NCI-H748 (cell line): ENCODE measurements at regions not wholly inside any gene's neighbourhood (a gene's known extent, or its start where the extent isn't known, plus 50 kb on each side); places are given as distances from the start of the nearest gene placed in this dataset.
A peak's percentile ranks its signal among the peaks of the same experiment; 100 is the strongest.

Experiments
- DNase-seq: peaks from one replicate; lab custom pipeline; 2025; ENCODE audit not compliant: unreplicated experiment; lab: John Stamatoyannopoulos, UW

DNA sequence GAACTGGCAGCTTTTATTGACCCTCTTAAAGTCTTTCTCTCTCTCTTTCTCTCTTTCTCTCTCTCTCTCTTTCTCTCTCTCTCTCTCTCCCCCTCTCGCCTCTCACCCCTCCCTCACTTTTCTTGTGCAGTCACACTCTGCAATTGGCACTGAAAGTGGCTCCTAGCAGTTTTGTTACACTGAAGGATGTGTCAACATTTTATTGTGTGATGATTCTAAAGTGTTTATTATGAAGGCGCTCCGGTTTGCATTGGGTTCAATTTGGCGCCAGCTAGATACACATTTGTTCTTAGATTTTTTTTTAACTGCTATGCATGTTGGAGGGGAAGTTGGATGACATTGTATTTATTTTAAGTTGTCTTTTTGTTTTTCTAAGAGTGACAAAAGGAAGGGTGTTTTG, 64.0 kb upstream of the CHRM3 start:
- DNase-seq: peak; percentile 80

DNA sequence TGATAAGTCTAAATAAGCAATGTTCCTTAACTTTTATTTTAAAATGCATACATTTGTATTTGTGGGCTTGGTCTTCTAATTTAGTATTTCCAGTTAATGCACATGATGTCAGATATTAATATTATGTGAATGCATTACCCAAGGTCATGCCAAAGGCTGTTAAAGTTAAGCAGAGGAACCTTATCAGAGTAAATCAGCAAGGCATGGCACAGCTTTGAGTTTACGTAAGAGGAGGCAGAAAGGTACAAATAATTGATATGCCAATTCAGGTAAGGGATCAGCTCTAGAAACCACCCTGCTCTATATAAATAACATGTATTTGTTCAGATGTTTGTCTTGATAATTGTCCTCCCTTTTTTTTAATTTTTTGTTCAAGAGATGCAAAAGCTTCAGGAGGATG, 64.5 kb upstream of the CHRM3 start:
- no peak for DNase-seq

DNA sequence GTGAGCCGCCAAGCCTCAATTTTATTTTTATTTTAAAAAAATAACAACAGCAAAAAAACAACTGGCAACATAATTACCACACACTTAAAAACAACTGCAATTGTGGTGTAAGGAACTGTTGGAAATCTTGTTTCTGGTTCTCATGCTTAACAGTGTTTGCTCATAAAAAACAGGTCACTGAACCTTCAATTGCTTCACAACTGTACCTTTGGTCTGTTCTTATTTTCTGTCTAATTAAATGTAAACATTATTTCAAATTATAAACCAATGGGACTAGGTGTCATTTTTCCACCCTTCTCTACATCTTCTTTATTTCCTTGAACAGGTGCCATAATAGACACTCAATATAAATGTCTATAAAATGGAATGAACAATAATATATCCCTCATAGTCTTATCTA, 68.4 kb upstream of the CHRM3 start:
- no peak for DNase-seq

DNA sequence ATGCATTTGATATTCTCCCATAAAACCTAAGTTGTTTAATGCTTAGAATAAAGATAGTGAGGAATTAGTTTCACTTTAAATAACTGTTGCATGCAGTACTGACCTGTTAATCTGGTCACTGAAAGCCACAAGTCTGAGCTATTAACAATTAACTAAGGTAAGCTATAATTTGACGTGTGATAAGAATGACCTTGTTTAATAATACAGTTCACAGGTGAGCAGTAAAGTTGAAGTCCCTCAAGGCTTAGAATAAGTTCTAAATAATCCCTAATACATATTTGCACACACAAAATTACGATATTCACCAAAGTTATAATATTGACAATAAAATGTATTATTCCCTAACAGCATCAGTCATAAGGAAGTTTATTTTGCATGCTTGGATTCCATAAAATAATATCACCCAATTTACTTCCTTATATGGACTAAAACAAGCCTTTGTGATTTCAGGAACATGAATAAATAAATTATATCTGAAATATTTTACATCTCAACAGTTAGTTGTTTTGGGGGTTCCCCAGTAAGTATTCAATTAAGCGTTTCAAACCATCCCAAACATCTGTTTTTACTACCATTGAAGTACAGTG, 70.6 kb upstream of the CHRM3 start:
- DNase-seq: no peak

DNA sequence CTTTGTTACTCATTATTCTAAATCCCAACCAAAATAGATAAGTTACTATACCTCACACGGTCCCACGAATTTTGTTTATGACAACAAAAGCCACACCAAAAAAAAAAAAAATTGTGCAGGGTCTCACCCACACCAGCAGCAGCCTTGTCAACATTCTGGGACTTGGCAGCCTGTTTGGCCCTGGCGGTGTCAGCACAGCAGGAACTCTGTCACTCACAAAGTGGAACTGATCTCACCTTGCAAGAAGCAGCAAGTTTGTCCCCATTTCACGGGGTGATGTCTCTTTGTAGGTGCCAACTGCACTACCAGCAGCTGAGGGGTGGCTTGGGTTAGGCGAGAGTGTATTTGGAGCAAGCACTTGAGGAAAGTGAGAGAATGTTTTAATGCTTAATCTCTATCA, 75.0 kb upstream of the CHRM3 start:
- DNase-seq: no peak

DNA sequence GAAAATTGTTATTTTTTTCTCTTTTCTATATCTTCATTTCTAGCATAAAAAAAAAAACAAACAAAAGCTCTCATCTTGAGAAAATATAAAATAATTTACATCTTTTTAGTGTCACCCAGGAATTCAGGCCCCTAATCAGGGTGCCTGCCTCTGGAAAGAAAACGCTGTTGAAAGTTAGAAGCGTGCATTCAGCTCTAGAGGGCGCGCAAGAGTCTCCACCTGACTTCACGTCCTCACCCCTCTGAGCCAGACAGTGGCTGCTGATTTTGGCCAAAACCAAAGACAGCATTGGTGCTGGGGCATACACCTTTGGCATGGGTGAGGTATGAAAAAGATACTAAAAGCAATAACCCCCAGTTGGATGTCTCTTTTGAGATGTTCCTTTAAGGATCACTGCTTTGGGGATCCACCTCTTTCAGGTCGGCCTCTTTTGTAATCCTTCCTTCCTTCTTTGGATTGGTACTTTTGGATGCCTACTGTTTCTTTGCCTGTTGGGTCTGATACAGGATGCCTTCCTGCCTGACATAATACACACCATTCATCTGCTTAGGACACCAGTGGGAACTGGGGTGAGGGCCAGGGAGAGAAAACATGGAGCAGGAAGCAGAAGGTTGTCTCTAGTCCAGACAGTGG, 77.6 kb upstream of the CHRM3 start:
- peak; percentile 52 for DNase-seq

DNA sequence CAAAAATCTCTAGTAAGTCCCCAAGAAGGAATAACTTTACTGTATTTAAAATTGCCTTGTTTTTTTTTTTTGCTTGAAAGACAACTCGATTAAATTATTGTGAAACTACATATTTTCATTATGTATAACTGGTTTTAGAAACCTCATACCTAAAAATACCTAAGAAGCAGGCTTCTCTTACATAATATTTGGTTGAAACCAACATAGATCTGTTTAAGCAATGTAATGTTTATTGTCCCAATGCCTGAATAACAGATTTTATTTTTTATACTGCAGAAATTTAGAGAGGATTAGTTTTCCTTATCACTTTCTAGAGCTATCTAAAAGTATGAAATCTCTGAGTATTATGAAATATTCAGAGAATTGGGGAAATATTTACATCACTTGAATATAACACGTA, 78.5 kb upstream of the CHRM3 start:
- DNase-seq: no peak

DNA sequence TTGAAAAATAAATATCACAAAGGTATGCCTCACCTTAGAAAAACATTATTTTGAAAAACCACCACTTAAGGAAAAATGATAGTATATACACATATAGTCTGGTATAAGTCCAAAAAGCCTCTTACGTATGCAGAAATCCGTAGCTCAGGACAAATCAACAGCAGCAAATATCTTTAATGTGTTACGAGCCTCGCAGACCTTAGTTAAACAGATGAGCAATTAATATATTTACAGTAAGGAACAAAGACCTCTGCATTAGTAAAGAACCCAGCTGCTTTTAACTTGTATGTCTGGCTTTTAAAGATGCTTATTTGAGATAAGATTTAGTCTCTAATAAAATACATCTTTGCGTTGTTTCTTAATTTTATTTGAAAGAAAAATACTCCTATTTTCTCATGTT, 79.9 kb upstream of the CHRM3 start:
- DNase-seq: peak; percentile 6

DNA sequence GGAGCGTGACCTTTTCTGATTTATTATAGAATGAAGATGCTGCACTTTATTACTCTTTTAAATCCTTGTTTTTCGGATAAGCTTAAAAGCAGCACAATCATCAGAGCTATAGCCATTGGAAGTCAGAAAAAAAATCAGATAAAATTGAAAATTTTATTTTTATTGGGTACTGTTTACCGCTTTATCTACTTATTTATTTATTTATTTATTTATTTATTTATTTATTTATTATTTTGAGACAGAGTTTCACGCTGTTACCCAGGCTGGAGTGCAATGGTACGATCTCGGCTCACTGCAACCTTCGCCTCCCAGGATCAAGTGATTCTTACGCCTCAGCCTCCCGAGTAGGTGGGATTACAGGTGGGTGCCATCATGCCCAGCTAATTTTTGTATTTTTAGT, 83.1 kb upstream of the CHRM3 start:
- DNase-seq: no peak

DNA sequence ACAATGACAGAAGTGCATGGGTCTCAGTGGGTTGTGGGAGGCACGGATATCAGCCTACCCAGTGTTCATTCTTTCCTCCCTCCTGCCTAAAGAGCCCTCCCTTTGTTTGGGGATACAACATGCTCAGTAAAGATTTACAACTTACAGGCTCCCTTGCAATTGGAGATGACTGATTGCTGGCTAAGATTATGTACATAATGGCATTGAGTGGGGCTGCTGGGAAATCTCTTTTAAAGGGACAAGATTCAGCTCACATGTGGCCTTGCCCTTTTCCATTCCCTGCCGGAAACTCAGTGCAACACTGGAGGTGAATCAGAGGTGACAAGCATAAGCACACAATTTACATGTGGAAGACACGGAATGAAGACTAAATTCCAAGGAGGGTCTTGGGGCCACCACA, 83.7 kb upstream of the CHRM3 start:
- peak; percentile 1 for DNase-seq

DNA sequence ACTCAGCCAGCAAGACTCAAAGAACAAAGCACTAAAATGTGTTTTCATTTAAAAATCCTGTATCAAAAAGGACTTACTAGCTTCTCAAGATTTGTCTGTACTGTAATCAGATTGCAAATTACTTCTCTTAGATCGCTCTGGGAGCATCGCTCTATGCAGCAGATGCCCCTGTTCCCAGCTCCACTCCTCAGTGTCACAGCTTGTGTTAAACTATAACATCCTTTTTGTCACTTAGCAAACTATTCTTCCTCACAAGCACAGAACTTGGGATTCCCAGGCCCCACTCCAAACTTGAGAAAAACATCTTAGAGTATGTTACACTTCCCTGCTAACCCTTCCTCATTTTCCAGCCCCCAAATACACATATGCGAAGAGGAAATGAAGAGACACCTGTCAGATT, 85.1 kb upstream of the CHRM3 start:
- DNase-seq: no peak

DNA sequence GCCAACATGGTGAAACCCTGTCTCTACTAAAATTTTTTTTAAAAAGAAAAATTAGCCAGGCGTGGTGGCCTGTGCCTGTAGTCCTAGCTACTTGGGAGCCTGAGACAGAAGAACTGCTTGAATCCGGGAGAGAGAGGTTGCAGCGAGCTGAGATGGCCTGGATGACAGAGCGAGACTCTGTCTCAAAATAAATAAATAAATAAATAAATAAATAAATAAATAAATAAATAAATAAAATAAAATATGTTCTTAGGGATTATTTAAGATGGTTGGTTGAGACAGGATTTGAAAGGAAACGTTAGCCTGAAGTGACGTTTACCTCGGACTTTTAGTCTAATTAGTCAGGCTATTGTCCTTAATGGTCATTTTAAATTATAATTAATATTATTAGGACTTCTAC, 88.5 kb upstream of the CHRM3 start:
- no peak for DNase-seq

DNA sequence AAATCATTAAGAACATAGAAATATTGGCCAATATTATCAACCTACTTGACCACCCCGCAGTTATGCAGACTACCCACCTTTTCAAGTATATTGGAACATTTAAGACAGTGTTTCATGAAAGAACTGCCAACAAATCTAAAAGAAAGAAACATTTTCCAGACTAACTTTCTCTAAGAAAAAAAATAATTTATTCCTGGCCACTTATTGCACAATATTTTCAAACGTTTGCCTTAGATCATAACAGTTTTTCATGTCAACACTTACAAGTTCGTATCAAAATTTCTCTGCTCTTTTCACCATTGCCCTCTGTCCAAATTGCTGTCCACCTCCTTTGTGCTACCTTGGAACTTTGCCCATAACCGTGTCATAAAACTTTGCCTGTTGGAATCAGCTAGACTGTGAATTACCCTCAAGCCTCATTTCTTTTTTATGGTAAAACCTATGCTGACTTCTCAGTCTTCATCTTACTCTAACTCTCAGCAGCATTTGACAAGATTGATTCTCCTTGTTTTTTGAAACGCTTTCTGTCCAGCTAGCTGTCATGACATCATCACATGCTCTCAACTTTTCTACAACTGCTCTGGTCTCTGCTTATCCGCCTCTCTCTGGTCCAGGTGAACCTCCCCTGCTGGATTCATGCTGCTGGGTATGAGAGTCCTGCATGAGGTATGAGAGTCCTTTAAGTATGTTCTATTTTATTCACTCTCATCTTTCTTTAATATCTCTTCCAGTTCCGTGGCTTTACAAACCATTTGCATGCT, 92.8 kb upstream of the CHRM3 start:
- DNase-seq: no peak

DNA sequence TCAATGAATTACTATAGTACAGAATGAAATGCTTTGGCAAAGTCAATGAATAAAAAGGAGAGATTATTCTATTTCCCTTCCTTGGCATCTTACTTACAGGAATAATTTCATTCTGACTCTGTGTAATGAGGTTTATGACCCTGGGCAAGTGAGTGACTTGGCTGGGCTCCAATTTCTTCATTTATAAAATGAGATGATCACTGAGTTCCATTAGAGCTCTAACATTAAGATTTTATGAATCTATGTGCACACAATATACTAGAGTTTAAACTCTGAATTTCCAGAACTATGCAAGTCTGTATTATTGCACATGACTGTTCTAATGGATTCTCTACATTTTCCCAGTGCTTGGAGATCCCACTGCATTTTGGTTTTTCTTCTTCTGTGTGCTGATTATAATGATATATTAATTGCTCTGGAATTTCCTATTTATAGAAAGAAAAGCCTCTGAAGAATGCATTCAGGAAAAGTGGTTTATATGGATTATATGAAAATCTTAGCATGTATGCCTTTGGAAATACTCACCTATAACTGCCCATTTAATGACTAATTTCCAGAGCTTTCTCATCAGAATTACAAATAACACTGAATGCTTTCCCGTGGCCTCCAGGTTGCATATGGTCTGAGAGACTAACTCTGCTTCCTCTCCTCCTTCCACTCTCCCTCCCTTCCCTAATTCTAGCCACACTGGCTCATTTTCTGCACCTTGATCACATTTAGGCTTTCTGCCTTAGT, 97.4 kb upstream of the CHRM3 start:
- no peak for DNase-seq

DNA sequence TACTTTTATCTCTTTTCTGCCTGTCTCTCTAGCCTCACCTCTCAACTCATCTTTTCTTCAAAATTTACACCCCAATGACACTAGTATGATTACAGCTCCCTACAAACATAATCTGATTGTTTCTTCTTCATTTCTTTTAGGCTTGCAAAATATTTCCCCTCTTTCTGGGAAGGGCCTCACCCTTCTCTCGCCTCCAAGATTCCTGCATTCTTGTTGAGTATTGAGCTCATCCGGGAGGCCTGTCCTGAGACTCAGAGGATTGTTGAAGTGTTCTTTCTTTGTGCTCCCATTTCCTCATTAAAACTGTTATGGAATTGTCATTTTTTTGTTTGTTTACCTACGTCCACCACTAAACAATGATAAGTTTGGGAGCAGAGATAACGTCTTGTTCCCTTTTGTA, 99.1 kb upstream of the CHRM3 start:
- no peak for DNase-seq

DNA sequence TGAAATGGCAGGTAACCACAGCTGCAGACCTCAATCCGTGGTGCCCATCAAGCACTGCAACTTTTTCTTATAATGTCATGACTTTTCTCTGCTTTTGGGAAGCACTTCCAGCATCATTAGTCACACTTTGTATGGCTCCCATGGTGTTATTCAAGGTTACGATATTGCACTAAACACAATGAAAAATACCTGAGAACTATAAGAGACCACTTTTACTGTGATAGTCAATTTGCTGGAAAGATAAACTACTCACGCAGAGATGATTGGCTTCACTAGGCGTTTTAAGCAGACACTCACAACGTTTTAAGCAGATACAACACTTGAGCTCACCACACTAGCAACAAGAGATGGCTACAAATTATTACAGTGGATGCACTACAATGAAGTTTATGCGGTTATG, 103.2 kb upstream of the CHRM3 start:
- peak; percentile 43 for DNase-seq

DNA sequence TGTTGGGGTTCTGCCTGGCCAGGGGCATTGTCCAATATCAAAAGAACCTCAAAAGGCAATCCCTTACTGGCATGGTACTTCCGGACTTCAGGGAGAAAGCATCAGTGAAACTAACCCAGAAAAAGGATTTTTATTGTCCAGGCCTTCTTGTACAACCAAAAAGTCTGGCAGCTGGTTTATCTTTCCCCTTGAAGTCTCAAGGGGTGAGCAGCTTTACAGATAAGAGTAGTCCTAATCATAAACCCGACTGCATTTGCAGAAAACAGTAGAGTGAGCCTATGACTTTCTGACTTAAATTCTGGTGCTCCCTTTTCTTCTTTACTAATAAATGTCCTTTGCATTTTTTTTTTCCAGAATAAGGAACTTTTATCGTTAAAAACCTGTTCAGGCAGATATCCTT, 104.0 kb upstream of the CHRM3 start:
- no peak for DNase-seq

DNA sequence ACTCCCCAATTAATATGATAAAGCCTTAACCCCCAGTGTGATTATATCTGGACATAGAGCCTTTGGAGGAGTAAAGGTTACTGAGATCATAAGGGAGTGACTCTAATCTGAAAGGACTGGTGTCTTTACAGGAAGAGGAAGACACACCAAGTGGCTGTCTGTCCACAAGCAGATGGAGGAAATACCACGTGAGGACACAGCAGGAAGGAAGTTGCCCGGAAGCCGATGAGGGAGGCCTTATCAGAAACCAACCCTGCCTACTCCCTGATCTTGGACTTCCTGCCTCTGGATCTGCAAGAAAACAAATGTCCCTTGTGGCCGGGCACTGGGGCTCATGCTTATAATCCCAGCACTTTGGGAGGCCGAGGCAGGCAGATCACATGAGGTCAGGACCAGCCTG, 110.3 kb upstream of the CHRM3 start:
- DNase-seq: no peak

DNA sequence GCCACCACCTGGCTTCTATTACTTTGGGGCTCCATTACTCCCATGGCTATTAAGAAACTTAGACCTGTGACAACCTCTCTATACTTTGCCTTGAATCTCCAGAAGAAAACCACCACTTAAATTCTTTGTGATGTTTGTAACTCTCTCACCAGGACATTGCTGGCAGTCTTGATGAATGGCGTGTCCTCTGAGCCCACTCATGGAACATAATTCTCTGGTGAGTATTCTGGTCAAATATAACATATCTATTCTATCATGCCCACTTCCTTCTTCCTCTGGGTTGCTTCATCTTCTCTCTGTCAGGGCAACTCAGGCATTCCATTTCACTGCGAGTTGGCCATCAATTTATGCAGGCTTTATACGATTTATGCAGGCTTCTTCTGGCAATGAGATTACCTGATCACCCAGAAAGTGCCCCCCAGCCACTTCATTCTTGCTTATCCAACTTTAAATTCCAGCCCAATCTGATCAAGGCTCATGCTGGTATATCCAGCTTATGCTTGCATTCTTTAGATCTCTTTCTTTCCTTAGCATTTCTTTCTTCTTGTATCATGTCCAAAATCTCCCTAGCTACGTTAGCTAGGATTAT, 112.0 kb upstream of the CHRM3 start:
- DNase-seq: no peak

DNA sequence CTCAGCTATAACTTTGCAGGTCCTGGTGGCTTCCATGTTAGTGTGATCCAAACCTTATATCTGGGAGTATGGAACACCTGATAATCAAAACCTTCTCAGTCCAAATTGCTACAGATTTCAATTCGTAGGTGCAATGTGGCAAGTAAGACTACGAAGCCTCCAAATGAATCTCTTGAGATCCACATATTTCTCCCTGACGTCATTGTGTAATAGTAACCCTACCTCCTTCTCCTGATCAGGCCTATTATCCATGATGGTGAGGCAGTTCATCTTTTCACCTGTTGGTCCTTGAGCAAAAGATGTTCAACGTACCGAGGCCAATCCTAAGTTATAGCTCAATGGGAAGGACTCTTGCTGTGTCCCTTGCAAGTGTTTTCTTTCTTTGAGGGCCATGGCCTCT, 115.9 kb upstream of the CHRM3 start:
- DNase-seq: no peak

DNA sequence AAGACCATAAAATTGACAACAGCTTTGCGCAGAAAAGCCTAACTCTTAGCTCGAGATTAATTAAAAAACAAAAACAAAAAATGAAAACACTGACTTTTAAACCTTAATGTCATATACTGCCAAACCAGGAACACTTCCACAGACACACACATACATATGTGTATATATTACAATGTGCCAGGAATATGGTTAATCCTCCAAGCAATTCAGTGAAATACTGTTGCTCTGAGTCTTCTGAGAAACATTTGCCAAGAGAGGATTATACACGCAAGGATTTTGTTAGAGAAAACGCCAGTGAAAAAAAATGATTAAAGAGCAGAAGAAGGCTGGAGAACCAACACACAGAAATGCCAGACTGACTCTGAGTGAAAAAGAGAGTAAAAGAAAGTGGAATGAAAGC, 116.7 kb upstream of the CHRM3 start:
- no peak for DNase-seq

DNA sequence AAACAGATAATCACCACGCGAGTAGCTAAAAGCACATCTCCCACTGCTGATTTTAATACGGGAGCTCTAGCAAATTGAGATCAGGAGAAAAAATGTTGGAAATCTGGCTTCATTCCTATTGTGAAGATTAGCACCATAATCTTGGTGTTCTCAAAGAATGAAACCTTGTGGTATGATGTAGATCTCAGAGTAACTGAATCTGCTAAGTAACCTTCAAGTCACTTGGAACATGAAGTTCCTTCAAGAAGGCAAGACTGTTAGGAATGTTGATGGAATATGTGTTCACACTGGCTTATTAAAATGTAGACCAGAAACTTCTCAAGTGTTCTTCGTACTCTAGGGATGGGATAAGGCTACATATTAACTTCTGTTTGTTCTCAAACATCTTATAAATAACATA, 117.4 kb upstream of the CHRM3 start:
- no peak for DNase-seq
